ENCODE measurements at regions not wholly inside any gene's neighbourhood (a gene's known extent, or its start where the extent isn't known, plus 50 kb on each side); places are given as distances from the start of the nearest gene placed in this dataset.
"Not testable (repeated sequence)": the region's sequence is repeated elsewhere in the genome, so short reads cannot be mapped to it uniquely, and the experiment has no call there.

DNA sequence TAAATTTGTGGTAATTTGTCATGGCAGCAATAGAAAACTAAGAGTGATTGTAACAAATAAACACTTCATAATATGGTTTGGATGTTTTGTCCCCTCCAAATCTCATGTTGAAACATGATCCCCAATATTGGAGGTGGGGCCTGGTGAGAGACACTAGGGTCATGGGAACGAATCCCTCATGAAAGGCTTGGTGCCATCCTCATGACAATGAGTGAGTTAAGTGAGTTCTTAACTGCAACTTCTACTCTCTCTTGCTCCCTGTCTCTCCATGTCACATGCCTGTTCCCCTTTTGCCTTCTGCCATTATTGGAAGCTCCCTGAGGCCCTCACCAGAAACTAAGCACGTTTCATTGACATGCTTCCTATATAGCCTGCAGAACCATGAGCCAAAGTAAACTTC, 1233.2 kb downstream of the OLFM4 start:
- H3K27me3 ChIP-seq (ENCODE audit: control insufficient read depth in 1 of 2, insufficient read depth in 2 of 2, low read length in 1 of 2): no peaks in the 10 kb centered on the region
- intact Hi-C loops (cut with DNase I): no loop called here
- no peak for ATAC-seq (ENCODE audit: low FRiP score)
- no peaks in the 10 kb centered on the region for H3K9me3 ChIP-seq (ENCODE audit: control insufficient read depth, low read length)
- no peak overlapping the region for H3K27ac ChIP-seq (ENCODE audit: low read depth in 1 of 2, low read length in 2 of 2)
- 44 to 46% methylated on average over 2 of the region's 2 CpGs for WGBS, 2 donors
- H3K36me3 ChIP-seq (ENCODE audit: control insufficient read depth in 1 of 2, insufficient read depth in 2 of 2, low read length in 1 of 2): no peaks in the 10 kb centered on the region
- no peak overlapping the region for H3K4me3 ChIP-seq (ENCODE audit: low read length in 2 of 2)
- no peak for DNase-seq
- no peaks in the 10 kb centered on the region for H3K4me1 ChIP-seq (ENCODE audit: control insufficient read depth in 1 of 2, insufficient read depth in 2 of 2, low read length in 2 of 2)

DNA sequence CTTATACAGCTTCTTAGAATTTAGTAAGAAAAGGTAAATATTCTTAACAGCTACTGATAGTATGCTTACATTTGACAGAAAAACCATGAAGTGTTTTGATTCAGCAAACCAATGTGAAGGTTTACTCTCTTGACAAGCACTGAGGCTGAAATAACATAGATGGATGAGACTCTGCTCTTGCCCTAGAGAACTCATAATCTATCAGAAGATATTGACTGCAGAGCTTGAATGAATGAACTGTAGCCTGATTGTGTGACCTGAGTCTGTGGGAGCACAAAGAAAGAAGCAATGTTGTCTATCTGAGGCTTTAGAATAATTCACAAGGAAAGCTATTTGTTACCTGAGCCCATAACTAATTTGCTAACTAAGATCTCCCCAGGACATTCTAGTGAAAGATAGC, 1235.3 kb downstream of the OLFM4 start:
- no peaks in the 10 kb centered on the region for H3K4me1 ChIP-seq (ENCODE audit: control insufficient read depth in 1 of 2, insufficient read depth in 2 of 2, low read length in 2 of 2)
- no peaks in the 10 kb centered on the region for H3K36me3 ChIP-seq (ENCODE audit: control insufficient read depth in 1 of 2, insufficient read depth in 2 of 2, low read length in 1 of 2)
- ATAC-seq (ENCODE audit: low FRiP score): no peak
- H3K27me3 ChIP-seq (ENCODE audit: control insufficient read depth in 1 of 2, insufficient read depth in 2 of 2, low read length in 1 of 2): no peaks in the 10 kb centered on the region
- no peak for DNase-seq
- no peaks in the 10 kb centered on the region for H3K9me3 ChIP-seq (ENCODE audit: control insufficient read depth, low read length)
- H3K4me3 ChIP-seq (ENCODE audit: low read length in 2 of 2): no peak overlapping the region
- no peak overlapping the region for H3K27ac ChIP-seq (ENCODE audit: low read depth in 1 of 2, low read length in 2 of 2)
- intact Hi-C loops (cut with DNase I): no loop called here

DNA sequence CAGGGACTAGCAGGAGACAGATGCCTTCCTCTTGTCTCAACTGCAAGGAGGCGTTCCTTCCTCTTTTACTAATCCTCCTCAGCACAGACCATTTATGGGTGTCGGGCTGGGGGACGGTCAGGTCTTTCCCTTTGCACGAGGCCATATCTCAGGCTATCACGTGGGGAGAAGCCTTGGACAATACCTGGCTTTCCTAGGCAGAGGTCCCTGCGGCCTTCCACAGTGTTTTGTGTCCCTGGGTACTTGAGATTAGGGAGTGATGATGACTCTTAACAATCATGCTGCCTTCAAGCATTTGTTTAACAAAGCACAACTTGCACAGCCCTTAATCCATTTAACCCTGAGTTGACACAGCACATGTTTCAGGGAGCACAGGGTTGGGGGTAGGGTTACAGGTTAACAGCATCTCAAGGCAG, 1238.6 kb downstream of the OLFM4 start:
- WGBS, 2 donors: 57 to 62% methylated on average over 6 of the region's 6 CpGs
- not testable (repeated sequence) for H3K4me3 ChIP-seq (ENCODE audit: low read length in 2 of 2)

DNA sequence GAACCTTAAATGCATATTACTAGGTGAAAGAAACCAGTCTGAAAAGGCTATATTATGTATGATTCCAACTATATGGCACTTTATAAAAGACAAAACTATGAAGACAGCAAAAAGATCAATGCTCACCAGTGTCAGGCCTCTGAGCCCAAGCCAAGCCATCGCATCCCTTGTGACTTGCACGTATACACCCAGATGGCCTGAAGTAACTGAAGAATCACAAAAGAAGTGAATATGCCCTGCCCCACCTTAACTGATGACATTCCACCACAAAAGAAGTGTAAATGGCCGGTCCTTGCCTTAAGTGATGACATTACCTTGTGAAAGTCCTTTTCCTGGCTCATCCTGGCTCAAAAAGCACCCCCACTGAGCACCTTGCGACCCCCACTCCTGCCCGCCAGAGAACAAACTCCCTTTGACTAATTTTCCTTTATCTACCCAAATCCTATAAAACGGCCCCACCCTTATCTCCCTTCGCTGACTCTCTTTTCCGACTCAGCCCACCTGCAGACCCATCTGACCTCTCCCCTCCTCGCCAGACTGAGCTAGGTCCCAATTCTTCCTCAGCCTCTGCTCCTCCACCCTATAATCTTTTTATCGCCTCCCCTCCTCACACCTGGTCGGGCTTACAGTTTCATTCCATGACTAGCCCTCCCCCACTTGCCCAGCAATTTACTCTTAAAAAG, 1239.5 kb downstream of the OLFM4 start:
- WGBS, 2 donors: 79 to 83% methylated on average over 10 of the region's 11 CpGs
- H3K27me3 ChIP-seq (ENCODE audit: control insufficient read depth in 1 of 2, insufficient read depth in 2 of 2, low read length in 1 of 2); H3K4me3 ChIP-seq (ENCODE audit: low read length in 2 of 2); H3K9me3 ChIP-seq (ENCODE audit: control insufficient read depth, low read length); ATAC-seq (ENCODE audit: low FRiP score); DNase-seq; H3K4me1 ChIP-seq (ENCODE audit: control insufficient read depth in 1 of 2, insufficient read depth in 2 of 2, low read length in 2 of 2); H3K36me3 ChIP-seq (ENCODE audit: control insufficient read depth in 1 of 2, insufficient read depth in 2 of 2, low read length in 1 of 2); H3K27ac ChIP-seq (ENCODE audit: low read depth in 1 of 2, low read length in 2 of 2); intact Hi-C loops (cut with DNase I): not testable (repeated sequence)

More for the DNA sequence above, 1238.6 kb downstream of the OLFM4 start:
- H3K27ac ChIP-seq (ENCODE audit: low read depth in 1 of 2, low read length in 2 of 2); H3K4me1 ChIP-seq (ENCODE audit: control insufficient read depth in 1 of 2, insufficient read depth in 2 of 2, low read length in 2 of 2); H3K36me3 ChIP-seq (ENCODE audit: control insufficient read depth in 1 of 2, insufficient read depth in 2 of 2, low read length in 1 of 2); H3K9me3 ChIP-seq (ENCODE audit: control insufficient read depth, low read length); intact Hi-C loops (cut with DNase I); H3K27me3 ChIP-seq (ENCODE audit: control insufficient read depth in 1 of 2, insufficient read depth in 2 of 2, low read length in 1 of 2); ATAC-seq (ENCODE audit: low FRiP score); DNase-seq: not testable (repeated sequence)

DNA sequence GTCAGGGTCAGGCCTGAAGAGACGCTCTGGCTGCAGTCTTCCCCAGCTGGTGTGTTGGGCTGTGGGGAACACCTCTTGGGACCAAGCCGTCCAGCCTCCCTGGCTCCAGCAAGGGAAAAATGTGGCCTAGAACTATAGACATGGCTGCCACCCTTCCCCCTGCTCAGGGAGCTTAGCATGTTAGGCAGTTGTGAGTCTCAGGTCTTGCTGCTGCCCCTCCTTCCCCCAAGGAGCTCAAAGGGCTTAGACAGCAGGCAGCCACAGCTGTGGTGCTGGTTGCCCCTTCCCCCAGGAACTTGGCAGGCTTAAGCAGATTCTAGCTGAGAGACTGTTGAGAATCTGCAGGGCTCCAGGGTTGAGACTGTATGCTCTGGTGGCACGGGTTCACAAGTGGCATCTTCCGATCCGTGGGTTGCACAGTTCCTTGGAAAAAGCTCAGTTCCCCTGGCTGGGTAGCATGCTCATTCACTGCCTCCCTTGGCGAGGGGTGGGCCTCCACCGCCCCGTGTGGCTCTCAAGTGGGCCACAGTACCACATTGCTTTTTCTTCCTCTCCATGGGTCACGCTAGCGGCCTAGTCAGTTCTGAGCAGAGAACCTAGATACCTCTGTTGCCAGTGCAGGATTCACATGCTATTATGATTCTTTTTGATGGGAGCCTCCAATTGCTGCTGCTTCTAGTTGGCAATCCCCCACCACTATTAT, 1258.6 kb downstream of the OLFM4 start:
- Histone ChIP-seq H3K36me3 (ENCODE audit: control insufficient read depth in 1 of 2, insufficient read depth in 2 of 2, low read length in 1 of 2) (no peaks in the 10 kb centered on the region), H3K27me3 (ENCODE audit: control insufficient read depth in 1 of 2, insufficient read depth in 2 of 2, low read length in 1 of 2) (no peaks in the 10 kb centered on the region), H3K27ac (ENCODE audit: low read depth in 1 of 2, low read length in 2 of 2) (no peak overlapping the region), H3K4me1 (ENCODE audit: control insufficient read depth in 1 of 2, insufficient read depth in 2 of 2, low read length in 2 of 2) (no peaks in the 10 kb centered on the region), H3K4me3 (ENCODE audit: low read length in 2 of 2) (no peak overlapping the region), H3K9me3 (ENCODE audit: control insufficient read depth, low read length) (peaks cover 3% of the 10 kb centered on the region)
- no peak for ATAC-seq (ENCODE audit: low FRiP score)
- peak in 1 of 2 donors; percentile 64 for DNase-seq
- WGBS, 2 donors: 89 to 90% methylated on average over 10 of the region's 10 CpGs
- intact Hi-C loops (cut with DNase I): no loop called here

DNA sequence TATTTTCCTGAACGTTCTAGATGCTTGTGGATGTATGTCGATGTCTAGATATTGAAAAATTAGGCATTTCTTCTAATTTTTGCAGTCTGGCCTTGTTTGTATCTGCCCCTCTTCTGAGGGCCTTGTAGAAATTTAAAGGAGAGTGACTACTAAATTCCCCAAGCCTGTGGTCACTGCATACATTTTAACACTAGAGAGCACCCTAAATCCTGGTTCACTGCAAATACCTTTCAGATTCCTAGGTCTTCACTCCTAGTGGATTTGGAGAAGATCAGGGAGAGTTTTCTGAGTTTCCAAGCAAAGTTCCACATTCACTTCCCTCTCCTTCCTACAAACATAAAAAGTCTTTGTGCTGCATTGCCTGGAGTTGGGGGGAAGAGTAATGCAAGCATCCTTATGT, 1272.5 kb downstream of the OLFM4 start:
- no peaks in the 10 kb centered on the region for H3K36me3 ChIP-seq (ENCODE audit: control insufficient read depth in 1 of 2, insufficient read depth in 2 of 2, low read length in 1 of 2)
- 79 to 82% methylated on average over 2 of the region's 2 CpGs for WGBS, 2 donors
- H3K9me3 ChIP-seq (ENCODE audit: control insufficient read depth, low read length): no peaks in the 10 kb centered on the region
- ATAC-seq (ENCODE audit: low FRiP score): no peak
- H3K27me3 ChIP-seq (ENCODE audit: control insufficient read depth in 1 of 2, insufficient read depth in 2 of 2, low read length in 1 of 2): no peaks in the 10 kb centered on the region
- intact Hi-C loops (cut with DNase I): no loop called here
- H3K4me1 ChIP-seq (ENCODE audit: control insufficient read depth in 1 of 2, insufficient read depth in 2 of 2, low read length in 2 of 2): no peaks in the 10 kb centered on the region
- no peak for DNase-seq
- no peak overlapping the region for H3K4me3 ChIP-seq (ENCODE audit: low read length in 2 of 2)
- H3K27ac ChIP-seq (ENCODE audit: low read depth in 1 of 2, low read length in 2 of 2): no peak overlapping the region

DNA sequence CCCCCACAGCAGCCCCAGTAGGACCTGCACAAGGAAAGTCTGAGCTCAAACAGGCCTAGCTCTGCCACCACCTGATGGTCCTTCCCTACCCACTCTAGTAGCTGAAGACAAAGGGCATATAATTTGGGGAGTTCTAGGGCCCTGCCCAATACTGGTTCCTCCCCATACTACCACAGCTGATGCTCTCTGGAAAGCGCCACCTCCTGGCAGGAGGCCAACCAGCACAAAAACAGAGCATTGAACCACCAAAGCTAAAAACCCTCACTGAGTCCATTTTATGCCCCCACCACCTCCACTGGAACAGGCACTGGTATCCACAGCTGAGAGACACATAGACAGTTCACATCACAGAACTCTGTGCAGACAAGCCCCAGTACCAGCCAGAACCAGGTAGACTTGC, 1276.8 kb downstream of the OLFM4 start:
- Histone ChIP-seq H3K9me3 (ENCODE audit: control insufficient read depth, low read length) (no peaks in the 10 kb centered on the region), H3K27me3 (ENCODE audit: control insufficient read depth in 1 of 2, insufficient read depth in 2 of 2, low read length in 1 of 2) (no peaks in the 10 kb centered on the region), H3K4me3 (ENCODE audit: low read length in 2 of 2) (no peak overlapping the region), H3K4me1 (ENCODE audit: control insufficient read depth in 1 of 2, insufficient read depth in 2 of 2, low read length in 2 of 2) (no peaks in the 10 kb centered on the region), H3K36me3 (ENCODE audit: control insufficient read depth in 1 of 2, insufficient read depth in 2 of 2, low read length in 1 of 2) (no peaks in the 10 kb centered on the region), H3K27ac (ENCODE audit: low read depth in 1 of 2, low read length in 2 of 2) (no peak overlapping the region)
- intact Hi-C loops (cut with DNase I): no loop called here
- ATAC-seq (ENCODE audit: low FRiP score) (no peak), DNase-seq (no peak)
- 92% methylated on average over 1 of the region's 1 CpG for WGBS, 2 donors

DNA sequence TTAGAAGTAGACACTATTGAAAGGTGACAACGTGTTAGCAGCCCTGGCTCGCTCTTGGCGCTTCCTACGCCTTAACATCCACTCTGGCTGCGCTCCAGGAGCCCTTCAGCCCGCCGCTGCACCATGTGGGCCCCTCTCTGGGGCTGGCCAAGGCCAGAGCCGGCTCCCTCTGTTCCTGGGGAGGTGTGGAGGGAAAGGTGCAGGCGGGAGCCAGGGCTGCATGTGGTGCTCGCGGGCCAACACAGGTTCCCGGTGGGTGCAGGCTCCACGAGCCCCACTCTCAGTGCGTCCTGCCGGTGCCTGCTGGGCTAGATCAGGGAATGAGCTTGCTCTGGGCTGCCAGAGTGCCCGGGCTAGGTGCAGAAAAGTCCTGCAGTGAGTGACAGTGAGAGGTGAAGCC, 1284.3 kb downstream of the OLFM4 start:
- WGBS, 2 donors: 84 to 87% methylated on average over 16 of the region's 16 CpGs
- DNase-seq: peak in 1 of 2 donors; percentile 57
- Histone ChIP-seq H3K9me3 (ENCODE audit: control insufficient read depth, low read length) (no peaks in the 10 kb centered on the region), H3K27me3 (ENCODE audit: control insufficient read depth in 1 of 2, insufficient read depth in 2 of 2, low read length in 1 of 2) (no peaks in the 10 kb centered on the region), H3K27ac (ENCODE audit: low read depth in 1 of 2, low read length in 2 of 2) (no peak overlapping the region), H3K36me3 (ENCODE audit: control insufficient read depth in 1 of 2, insufficient read depth in 2 of 2, low read length in 1 of 2) (no peaks in the 10 kb centered on the region), H3K4me1 (ENCODE audit: control insufficient read depth in 1 of 2, insufficient read depth in 2 of 2, low read length in 2 of 2) (no peaks in the 10 kb centered on the region), H3K4me3 (ENCODE audit: low read length in 2 of 2) (no peak overlapping the region)
- ATAC-seq (ENCODE audit: low FRiP score): peak; percentile 29
- intact Hi-C loops (cut with DNase I): no loop called here

DNA sequence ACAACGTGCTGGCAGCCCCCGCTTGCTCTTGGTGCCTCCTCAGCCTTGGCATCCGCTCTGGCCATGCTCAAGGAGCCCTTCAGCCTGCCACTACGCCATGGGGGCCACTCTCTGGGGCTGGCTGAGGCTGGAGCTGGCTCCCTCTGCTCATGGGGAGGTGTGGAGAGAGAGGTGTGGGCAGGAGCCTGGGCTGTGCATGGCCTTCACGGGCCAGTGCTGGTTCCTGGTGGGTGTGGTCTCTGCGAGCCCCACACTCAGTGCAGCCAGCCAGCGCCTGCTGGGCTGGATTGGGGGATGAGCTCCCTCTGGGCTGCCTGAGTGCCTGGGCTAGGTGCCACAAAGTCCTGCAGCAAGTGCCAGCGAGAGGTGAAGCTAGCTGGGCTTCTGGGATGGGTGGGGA, 1289.1 kb downstream of the OLFM4 start:
- Histone ChIP-seq H3K27me3 (ENCODE audit: control insufficient read depth in 1 of 2, insufficient read depth in 2 of 2, low read length in 1 of 2) (no peaks in the 10 kb centered on the region), H3K9me3 (ENCODE audit: control insufficient read depth, low read length) (no peaks in the 10 kb centered on the region), H3K27ac (ENCODE audit: low read depth in 1 of 2, low read length in 2 of 2) (no peak overlapping the region), H3K36me3 (ENCODE audit: control insufficient read depth in 1 of 2, insufficient read depth in 2 of 2, low read length in 1 of 2) (no peaks in the 10 kb centered on the region), H3K4me3 (ENCODE audit: low read length in 2 of 2) (no peak overlapping the region), H3K4me1 (ENCODE audit: control insufficient read depth in 1 of 2, insufficient read depth in 2 of 2, low read length in 2 of 2) (no peaks in the 10 kb centered on the region)
- ATAC-seq (ENCODE audit: low FRiP score) (peak; percentile 52), DNase-seq (peak in 1 of 2 donors; percentile 65)
- intact Hi-C loops (cut with DNase I): no loop called here
- 56 to 70% methylated on average over 8 of the region's 8 CpGs for WGBS, 2 donors

All from aorta (tissue), 5 donors.